ENCODE measurements at regions not wholly inside any gene's neighbourhood (a gene's known extent, or its start where the extent isn't known, plus 50 kb on each side); places are given as distances from the start of the nearest gene placed in this dataset.

GRCh38 chr1:55425310-55425930 lies 210.3 kb upstream of the USP24 start:
- TF ChIP-seq CTCF (CRISPR knock-in tag; IDR thresholded peaks at IDR 0.05) (no peak), PLRG1 (conservative IDR thresholded peaks at IDR 0.05) (no peak), MZF1 (CRISPR knock-in tag; IDR thresholded peaks at IDR 0.05; ENCODE audit: borderline replicate concordance) (no peak), SMARCE1 (IDR thresholded peaks at IDR 0.05; ENCODE audit: borderline replicate concordance) (no peak), POLR2A (IDR thresholded peaks at IDR 0.05; ENCODE audit: insufficient read depth in 1 of 2, low read depth in 2 of 2, low read length in 2 of 2) (no peak), CEBPB (IDR thresholded peaks at IDR 0.05; ENCODE audit: borderline replicate concordance, low read depth, low read length) (no peak), ZC3H4 (CRISPR knock-in tag; IDR thresholded peaks at IDR 0.05; ENCODE audit: borderline replicate concordance) (no peak), EP300 (IDR thresholded peaks at IDR 0.05; ENCODE audit: low read depth in 2 of 2, low read length in 2 of 2) (no peak), EP300 (CRISPR knock-in tag; IDR thresholded peaks at IDR 0.05; ENCODE audit: borderline replicate concordance) (no peak), ZSCAN5A (CRISPR knock-in tag; IDR thresholded peaks at IDR 0.05; ENCODE audit: borderline replicate concordance) (no peak)
